Chondrocyte (in vitro differentiated cells): ENCODE measurements at regions not wholly inside any gene's neighbourhood (a gene's known extent, or its start where the extent isn't known, plus 50 kb on each side); places are given as distances from the start of the nearest gene placed in this dataset.

Experiments
- DNase-seq: peaks from one replicate; pipeline ENCODE4 v3.0.0; 2021; ENCODE audit warnings: mixed read lengths, low spot score
- H3K27ac Mint-ChIP-seq: one replicate; pipeline ENCODE4 v1.8.0; 2021; ENCODE audit warnings: mild to moderate bottlenecking, moderate library complexity, mixed read lengths; ENCODE audit not compliant: unreplicated experiment
- H3K27me3 Mint-ChIP-seq: 2 replicates; pipeline ENCODE4 v1.8.0; 2021; ENCODE audit warnings: low read depth, mixed read lengths
- H3K36me3 Mint-ChIP-seq: 2 replicates; pipeline ENCODE4 v1.8.0; 2021; ENCODE audit warnings: low read depth, mixed read lengths
- H3K4me1 Mint-ChIP-seq: 2 replicates; pipeline ENCODE4 v1.8.0; 2021; ENCODE audit warnings: low read depth, mild to moderate bottlenecking, mixed read lengths
- H3K4me3 Mint-ChIP-seq: one replicate; pipeline ENCODE4 v1.8.0; 2021; ENCODE audit warnings: mild to moderate bottlenecking, moderate library complexity, mixed read lengths; ENCODE audit not compliant: unreplicated experiment
- H3K9me3 Mint-ChIP-seq: 2 replicates; pipeline ENCODE4 v1.8.0; 2021; ENCODE audit warnings: low read depth, mixed read lengths
- TF ChIP-seq, protein P1 (sequence below): fragments of 200-600 bp; sonication (generic); IDR thresholded peaks from 2 replicates; pipeline ENCODE4 v1.5.0; 2021; ENCODE audit warnings: antibody characterized with exemption, mild to moderate bottlenecking, moderate library complexity

GRCh38 chr3:43207628-43208085, 78.7 kb upstream of the SNRK start:
- Mint-ChIP-seq H3K9me3 (no peaks in the 10 kb centered on the region), H3K4me1 (peaks cover 6% of the 10 kb centered on the region), H3K27me3 (peaks cover 4% of the 10 kb centered on the region), H3K36me3 (no peaks in the 10 kb centered on the region), H3K27ac (no peak overlapping the region), H3K4me3 (no peak overlapping the region)
- TF ChIP-seq, protein P1, sequence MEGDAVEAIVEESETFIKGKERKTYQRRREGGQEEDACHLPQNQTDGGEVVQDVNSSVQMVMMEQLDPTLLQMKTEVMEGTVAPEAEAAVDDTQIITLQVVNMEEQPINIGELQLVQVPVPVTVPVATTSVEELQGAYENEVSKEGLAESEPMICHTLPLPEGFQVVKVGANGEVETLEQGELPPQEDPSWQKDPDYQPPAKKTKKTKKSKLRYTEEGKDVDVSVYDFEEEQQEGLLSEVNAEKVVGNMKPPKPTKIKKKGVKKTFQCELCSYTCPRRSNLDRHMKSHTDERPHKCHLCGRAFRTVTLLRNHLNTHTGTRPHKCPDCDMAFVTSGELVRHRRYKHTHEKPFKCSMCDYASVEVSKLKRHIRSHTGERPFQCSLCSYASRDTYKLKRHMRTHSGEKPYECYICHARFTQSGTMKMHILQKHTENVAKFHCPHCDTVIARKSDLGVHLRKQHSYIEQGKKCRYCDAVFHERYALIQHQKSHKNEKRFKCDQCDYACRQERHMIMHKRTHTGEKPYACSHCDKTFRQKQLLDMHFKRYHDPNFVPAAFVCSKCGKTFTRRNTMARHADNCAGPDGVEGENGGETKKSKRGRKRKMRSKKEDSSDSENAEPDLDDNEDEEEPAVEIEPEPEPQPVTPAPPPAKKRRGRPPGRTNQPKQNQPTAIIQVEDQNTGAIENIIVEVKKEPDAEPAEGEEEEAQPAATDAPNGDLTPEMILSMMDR: no peak
- DNase-seq: no peak

- no peak overlapping the region for H3K27ac Mint-ChIP-seq
- no peak overlapping the region for H3K4me3 Mint-ChIP-seq
- H3K9me3 Mint-ChIP-seq: no peaks in the 10 kb centered on the region
- DNase-seq: no peak
- peaks cover 6% of the 10 kb centered on the region for H3K4me1 Mint-ChIP-seq
- TF ChIP-seq, protein P1: peak; percentile 4
- peaks cover 1% of the 10 kb centered on the region for H3K27me3 Mint-ChIP-seq
- no peaks in the 10 kb centered on the region for H3K36me3 Mint-ChIP-seq
These were observed 79.7 kb upstream of the SNRK start for GRCh38 chr3:43206632-43207031.

DNA sequence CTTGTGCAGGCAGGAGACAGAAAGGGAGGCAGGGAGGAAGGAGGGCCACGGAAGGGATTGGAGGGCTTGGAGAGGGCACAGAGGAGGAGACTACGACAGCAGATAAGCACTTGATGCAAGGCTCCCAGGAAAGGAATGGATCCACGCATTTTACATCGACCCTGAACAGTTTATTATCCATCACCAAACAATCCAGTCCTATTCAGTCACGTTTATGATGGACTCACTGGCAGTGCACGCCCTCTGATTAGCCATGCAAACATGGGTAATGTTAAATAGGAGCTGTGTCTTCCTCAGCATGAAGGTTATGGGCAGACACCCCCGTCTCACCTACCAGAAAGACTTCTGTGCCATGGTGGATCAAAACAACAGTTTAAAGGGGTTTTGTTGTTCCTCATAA, 80.2 kb upstream of the SNRK start:
- no peak overlapping the region for H3K27ac Mint-ChIP-seq
- H3K9me3 Mint-ChIP-seq: no peaks in the 10 kb centered on the region
- TF ChIP-seq, protein P1: no peak
- no peak for DNase-seq
- H3K27me3 Mint-ChIP-seq: no peaks in the 10 kb centered on the region
- H3K4me3 Mint-ChIP-seq: no peak overlapping the region
- peaks cover 4% of the 10 kb centered on the region for H3K4me1 Mint-ChIP-seq
- no peaks in the 10 kb centered on the region for H3K36me3 Mint-ChIP-seq

DNA sequence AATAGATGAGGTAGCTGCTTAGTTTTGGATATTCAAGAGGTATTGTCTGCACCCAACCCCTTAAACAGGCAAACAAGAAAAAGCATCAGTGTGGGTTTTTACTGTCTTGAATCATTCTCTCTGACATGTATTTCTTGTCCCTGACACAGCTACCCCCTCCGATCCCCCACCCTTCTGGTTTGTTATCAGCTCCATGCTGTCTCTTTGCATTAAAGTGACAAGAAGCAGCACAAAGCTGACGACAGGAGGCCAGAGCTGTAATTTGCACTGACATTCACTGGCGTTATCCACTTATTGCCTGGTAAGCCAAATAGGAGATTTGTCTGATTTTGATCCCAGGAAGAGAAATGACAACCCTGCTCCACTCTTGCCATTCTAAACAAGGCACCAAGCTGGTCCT, 83.3 kb upstream of the SNRK start:
- Mint-ChIP-seq H3K4me1 (no peaks in the 10 kb centered on the region), H3K9me3 (peaks cover 20% of the 10 kb centered on the region), H3K27me3 (no peaks in the 10 kb centered on the region), H3K27ac (no peak overlapping the region), H3K4me3 (no peak overlapping the region), H3K36me3 (no peaks in the 10 kb centered on the region)
- DNase-seq: no peak
- TF ChIP-seq, protein P1: no peak

- H3K27ac Mint-ChIP-seq: no peak overlapping the region
- H3K4me3 Mint-ChIP-seq: no peak overlapping the region
- DNase-seq: no peak
- TF ChIP-seq, protein P1: no peak
- H3K36me3 Mint-ChIP-seq: no peaks in the 10 kb centered on the region
- peaks cover 20% of the 10 kb centered on the region for H3K9me3 Mint-ChIP-seq
- H3K4me1 Mint-ChIP-seq: no peaks in the 10 kb centered on the region
- H3K27me3 Mint-ChIP-seq: no peaks in the 10 kb centered on the region
These were observed 84.8 kb upstream of the SNRK start for GRCh38 chr3:43201581-43201980.
